Activated CD8-positive, alpha-beta memory T cell treated with anti-CD3 and anti-CD28 coated beads for 24 hours (primary cell): ENCODE measurements at regions not wholly inside any gene's neighbourhood (a gene's known extent, or its start where the extent isn't known, plus 50 kb on each side); places are given as distances from the start of the nearest gene placed in this dataset.

Experiments used
- DNase-seq: peaks from one replicate; pipeline ENCODE4 v3.0.0-alpha.2; 2020

DNA sequence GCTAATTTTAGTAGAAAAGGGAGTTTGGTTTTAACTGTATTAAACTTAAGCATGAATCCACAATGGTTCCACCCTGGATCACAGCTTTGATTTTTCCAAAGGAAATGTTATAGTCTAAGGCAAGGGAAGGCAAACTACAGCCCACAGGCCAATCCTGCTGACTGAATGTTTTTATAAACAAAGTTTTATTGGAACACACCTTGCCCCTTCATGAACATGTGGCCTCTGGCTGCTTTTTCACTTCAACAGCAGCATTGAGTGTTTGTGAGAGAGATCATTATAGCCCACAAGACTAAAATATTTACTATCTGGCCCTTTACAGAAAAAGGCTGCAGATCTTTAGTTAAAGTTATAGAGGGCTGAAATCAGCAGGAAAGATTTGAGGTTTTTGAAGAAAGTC lies 198.7 kb downstream of the IRS2 start:
- no peak for DNase-seq

GRCh38 chr13:109586509-109587346 lies 199.7 kb downstream of the IRS2 start:
- DNase-seq, result no peak

GRCh38 chr13:109584844-109585361 lies 201.5 kb downstream of the IRS2 start:
- no peak for DNase-seq

- no peak for DNase-seq
Observed at GRCh38 chr13:109577191-109577700, 209.1 kb downstream of the IRS2 start.

GRCh38 chr13:109576331-109576813 lies 210.0 kb downstream of the IRS2 start:
- no peak for DNase-seq

DNA sequence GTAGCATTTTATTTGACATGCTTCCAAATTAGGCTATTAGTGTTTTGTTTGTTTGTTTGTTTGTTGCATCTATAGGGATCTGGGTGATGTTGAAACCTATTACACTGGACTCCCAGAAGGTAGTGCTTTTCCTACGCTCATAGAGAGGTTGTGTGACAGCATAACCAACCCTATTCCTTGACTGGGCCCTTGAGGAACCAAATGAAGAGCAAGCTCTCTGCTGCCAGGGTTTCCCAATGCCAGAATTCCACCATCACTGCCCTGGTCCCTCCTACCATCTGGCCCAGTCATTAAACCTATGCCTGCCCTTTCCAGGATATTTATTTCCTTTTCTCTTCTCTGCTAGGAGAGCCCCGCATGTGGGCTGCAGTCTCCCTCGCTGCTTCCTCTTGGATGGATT lies 210.6 kb downstream of the IRS2 start:
- DNase-seq, result no peak

- no peak for DNase-seq
Observed at GRCh38 chr13:109572389-109572788, 214.0 kb downstream of the IRS2 start.

GRCh38 chr13:109569958-109570711 lies 216.2 kb downstream of the IRS2 start:
- DNase-seq, result peak; percentile 59

GRCh38 chr13:109568339-109568818 lies 218.0 kb downstream of the IRS2 start:
- no peak for DNase-seq

GRCh38 chr13:109567315-109567714 lies 219.1 kb downstream of the IRS2 start:
- DNase-seq, result no peak

DNA sequence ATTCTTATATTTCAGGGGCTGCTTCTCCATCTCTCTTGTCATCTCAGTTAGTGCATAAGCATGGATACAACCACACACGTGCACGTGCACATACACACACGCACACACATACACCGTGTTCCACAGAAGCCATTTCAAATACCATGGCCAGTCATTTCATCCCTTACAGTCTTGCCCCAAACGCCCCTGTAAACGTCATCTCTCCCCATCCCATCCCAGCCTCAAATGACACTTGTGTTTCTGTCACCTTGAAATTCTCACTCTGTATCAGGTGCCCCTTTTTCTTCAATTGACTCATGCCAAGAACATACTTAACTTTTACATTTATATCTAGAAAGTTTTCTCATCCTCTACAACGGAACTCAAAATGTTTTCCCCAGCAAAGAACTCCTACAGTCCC lies 220.5 kb downstream of the IRS2 start:
- DNase-seq, result no peak

DNA sequence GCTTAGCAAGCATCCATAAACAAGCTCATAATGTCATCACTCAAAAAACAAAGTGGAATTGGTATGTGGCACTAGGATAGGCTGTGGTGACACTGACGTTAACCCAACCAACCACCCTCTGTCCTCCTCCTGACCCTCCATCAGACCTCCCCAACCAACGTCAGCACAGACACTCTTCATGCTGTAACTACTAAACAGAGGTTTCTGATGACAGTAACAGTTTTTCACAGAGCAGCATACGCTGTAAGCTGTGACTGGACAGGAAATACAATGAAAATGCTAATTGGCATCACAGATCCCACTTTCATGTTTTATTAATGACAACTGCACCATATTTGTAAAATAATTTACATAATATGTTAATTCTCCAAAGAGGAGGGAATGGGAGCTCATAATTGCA lies 238.0 kb downstream of the IRS2 start:
- no peak for DNase-seq

GRCh38 chr13:109547942-109548341 lies 238.4 kb downstream of the IRS2 start:
- no peak for DNase-seq

- DNase-seq, result no peak
Observed at GRCh38 chr13:109545931-109546330, 240.5 kb downstream of the IRS2 start.

DNA sequence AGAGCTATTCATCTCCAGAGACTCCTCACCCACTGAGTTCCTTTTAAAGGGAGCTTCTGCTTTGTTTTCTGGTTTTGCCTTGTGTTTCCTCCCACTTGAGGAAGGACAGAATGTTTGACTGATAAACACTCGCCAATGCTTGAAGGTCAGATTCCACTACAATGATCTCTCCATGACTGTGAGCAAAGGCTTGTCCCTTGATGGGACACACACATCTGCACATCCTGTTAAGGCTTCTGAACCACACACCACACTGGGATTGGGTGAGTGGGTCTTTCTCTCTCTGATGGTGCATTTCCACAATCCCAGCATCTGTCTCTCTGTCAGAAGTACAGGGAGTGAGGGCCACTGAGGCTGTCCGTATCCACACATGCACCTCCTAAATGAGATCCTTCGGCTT lies 245.3 kb downstream of the IRS2 start:
- DNase-seq, result no peak

GRCh38 chr13:109537584-109537983 lies 248.8 kb downstream of the IRS2 start:
- no peak for DNase-seq

- DNase-seq, result no peak
Observed at GRCh38 chr13:109533350-109533749, 253.0 kb downstream of the IRS2 start.

DNA sequence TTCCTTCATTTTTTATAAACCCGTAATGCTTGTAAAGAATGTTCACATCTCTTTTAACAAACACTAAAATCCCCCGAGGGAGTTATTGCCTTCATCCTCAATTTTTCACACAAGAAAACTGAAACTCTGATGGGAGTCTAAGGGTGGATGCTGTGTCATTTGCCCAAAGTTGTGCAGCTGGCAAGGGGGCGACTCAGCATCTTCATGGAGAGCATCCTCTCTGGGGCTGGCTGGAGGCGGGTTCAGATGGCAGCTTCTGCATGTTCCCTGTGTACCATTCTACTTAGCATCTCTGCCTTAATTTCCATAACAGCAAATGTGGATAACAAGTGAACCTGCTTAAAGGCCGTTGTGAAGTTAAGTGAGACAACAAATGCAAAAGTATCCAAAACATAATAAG lies 256.4 kb downstream of the IRS2 start:
- no peak for DNase-seq

DNA sequence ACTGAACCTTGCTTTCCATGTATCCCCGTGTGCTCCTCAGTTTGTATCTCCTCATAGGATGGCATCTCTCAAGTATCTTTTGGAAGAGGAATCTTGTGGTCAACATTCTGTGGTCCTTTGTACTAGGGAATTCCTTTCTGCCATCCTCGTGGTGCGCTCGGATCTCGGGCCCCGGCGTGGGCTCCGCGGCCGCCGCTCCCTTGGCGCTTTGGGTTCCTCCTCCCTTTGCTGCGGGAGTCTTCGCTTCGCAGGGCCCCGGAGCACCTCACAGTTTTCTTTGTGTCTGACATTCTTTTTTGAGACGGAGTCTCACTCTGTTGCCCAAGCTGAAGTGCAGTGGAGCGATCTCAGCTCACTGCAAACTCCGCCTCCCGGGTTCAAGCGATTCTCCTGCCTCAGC lies 264.7 kb downstream of the IRS2 start:
- no peak for DNase-seq

DNA sequence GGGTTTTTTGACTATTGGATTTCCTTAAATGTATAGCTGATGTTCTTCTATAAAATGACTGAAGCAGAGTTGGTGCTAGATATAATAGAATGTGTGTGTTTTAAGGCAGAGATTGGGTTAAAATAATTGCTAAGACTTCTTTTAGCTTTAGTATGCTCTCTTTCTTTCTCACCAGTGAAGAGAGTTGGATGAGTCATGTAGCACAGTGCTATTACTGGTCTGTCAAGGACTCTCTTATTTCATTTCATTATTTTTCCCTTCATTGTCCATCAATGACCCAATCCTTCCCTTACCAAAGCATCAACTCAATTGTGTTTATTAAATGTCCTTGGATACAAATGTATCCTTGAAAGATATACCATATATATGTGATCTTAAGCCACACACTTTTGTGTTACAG lies 268.9 kb downstream of the IRS2 start:
- DNase-seq, result no peak

- DNase-seq, result no peak
Observed at GRCh38 chr13:109516186-109516585, 270.2 kb downstream of the IRS2 start.

DNA sequence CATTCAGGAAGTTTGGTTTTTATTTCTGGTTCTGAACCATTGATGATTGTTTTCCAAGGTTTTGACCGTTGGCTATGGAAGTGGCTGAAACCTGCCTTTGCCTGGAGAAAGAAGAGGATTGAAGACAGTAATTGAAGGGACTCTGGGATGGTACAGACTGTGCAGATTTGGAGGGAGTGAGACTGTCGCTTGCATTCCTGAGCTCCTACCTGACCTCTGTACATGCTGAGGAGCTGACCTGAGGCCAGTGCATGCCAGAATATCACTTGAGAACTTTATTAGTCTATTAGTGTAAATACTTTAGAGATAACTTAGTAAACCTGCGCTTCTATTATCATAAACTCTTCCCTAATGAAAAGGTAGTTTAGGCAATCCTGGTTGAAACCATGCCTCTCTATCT lies 276.4 kb downstream of the IRS2 start:
- DNase-seq, result no peak

DNA sequence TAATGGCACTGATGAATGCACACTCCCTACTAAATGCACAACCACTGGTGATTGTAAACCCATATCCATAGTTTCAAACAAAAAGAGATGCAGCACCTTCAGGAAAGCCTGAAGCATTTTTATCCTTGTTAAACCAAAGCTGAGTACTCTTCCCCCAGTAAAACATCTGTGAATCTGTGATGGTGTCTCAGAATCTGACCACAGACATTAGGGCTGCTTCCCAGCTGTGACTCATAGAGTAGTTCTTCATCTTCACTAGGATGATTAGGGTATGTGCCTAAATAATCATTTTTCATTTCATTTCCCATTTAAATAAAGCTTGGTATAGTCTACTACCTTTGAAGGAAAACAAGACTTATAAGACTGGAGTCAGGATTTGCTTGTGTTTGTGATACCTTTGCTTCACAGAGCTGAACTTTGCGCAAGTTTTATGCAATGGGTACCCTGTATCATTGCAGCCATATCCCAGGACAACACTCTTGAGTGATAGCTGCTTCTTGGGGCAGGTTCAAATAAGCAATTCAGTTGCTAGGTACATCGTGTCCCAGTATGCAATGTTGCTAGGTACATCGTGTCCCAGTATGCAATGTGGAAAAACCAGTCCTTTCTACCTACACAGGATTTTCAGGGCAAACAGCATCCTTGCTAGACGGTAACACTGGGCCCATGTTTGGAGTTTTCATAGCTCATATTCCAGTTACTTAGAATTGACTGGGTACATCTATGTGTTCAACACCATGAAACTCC lies 277.1 kb downstream of the IRS2 start:
- DNase-seq, result no peak
